Neural progenitor cell (in vitro differentiated cells): ENCODE measurements at regions not wholly inside any gene's neighbourhood (a gene's known extent, or its start where the extent isn't known, plus 50 kb on each side); places are given as distances from the start of the nearest gene placed in this dataset.

Source experiments
- DNase-seq: peaks from one replicate; pipeline ENCODE4 v3.0.0-alpha.2; 2016; ENCODE audit warnings: low spot score
- H2AFZ ChIP-seq: fragments of 200-600 bp; sonication (generic); replicated peaks from 2 replicates; pipeline ENCODE4 v1.6.1; 2016; ENCODE audit warnings: antibody characterized with exemption
- H3F3A ChIP-seq: fragments of 200-600 bp; sonication (generic); 2 replicates; pipeline ENCODE4 v1.6.1; 2016; ENCODE audit warnings: antibody characterized with exemption, low read depth
- H3K27ac ChIP-seq: fragments of 200-600 bp; sonication (generic); 2 replicates; pipeline ENCODE4 v1.5.1; 2016; ENCODE audit warnings: mild to moderate bottlenecking
- H3K27me3 ChIP-seq: fragments of 200-600 bp; sonication (generic); 2 replicates; pipeline ENCODE4 v1.6.1; 2016; ENCODE audit warnings: mild to moderate bottlenecking, moderate library complexity
- H3K36me3 ChIP-seq: fragments of 200-600 bp; sonication (generic); 2 replicates; pipeline ENCODE4 v1.5.1; 2016
- H3K4me1 ChIP-seq: fragments of 200-600 bp; sonication (generic); 2 replicates; pipeline ENCODE4 v1.6.1; 2016; ENCODE audit warnings: mixed run types
- H3K4me2 ChIP-seq: fragments of 200-600 bp; sonication (generic); 2 replicates; pipeline ENCODE4 v1.6.1; 2016
- H3K4me3 ChIP-seq: fragments of 200-600 bp; sonication (generic); 2 replicates; pipeline ENCODE4 v1.5.1; 2016
- H3K79me2 ChIP-seq: fragments of 200-600 bp; sonication (generic); 2 replicates; pipeline ENCODE4 v1.6.1; 2016; ENCODE audit warnings: low read depth
- H3K9ac ChIP-seq: fragments of 200-600 bp; sonication (generic); 2 replicates; pipeline ENCODE4 v1.6.1; 2016
- H3K9me3 ChIP-seq: fragments of 200-600 bp; sonication (generic); 2 replicates; pipeline ENCODE4 v1.5.1; 2016; ENCODE audit warnings: low read depth
- H4K20me1 ChIP-seq: fragments of 200-600 bp; sonication (generic); 2 replicates; pipeline ENCODE4 v1.6.1; 2016; ENCODE audit warnings: low read depth
- H3K27ac Mint-ChIP-seq: 3 replicates; pipeline ENCODE4 v1.8.0; 2021; ENCODE audit warnings: mixed read lengths
- H3K27me3 Mint-ChIP-seq: 2 replicates; pipeline ENCODE4 v1.8.0; 2022; ENCODE audit warnings: low read depth, mild to moderate bottlenecking, inconsistent platforms, moderate library complexity, mixed read lengths; ENCODE audit not compliant: insufficient read depth
- H3K36me3 Mint-ChIP-seq: 3 replicates; pipeline ENCODE4 v1.8.0; 2021; ENCODE audit warnings: mixed read lengths
- H3K4me1 Mint-ChIP-seq: 3 replicates; pipeline ENCODE4 v1.8.0; 2021; ENCODE audit warnings: mixed read lengths
- H3K4me3 Mint-ChIP-seq: 3 replicates; pipeline ENCODE4 v1.8.0; 2021; ENCODE audit warnings: mild to moderate bottlenecking, moderate library complexity, mixed read lengths
- H3K9me3 Mint-ChIP-seq: 3 replicates; pipeline ENCODE4 v1.8.0; 2020; ENCODE audit warnings: mixed read lengths
- EZH2 ChIP-seq: fragments of 200-600 bp; sonication (generic); IDR thresholded peaks from 2 replicates; pipeline ENCODE4 v1.6.1; 2017; ENCODE audit warnings: antibody characterized with exemption, mild to moderate bottlenecking, moderate library complexity
- EZH2phosphoT487 ChIP-seq: fragments of 200-600 bp; sonication (generic); IDR thresholded peaks from 2 replicates; pipeline ENCODE4 v1.6.1; 2017; ENCODE audit warnings: antibody characterized with exemption
- TF ChIP-seq, protein P1 (sequence below): fragments of 200-600 bp; sonication (generic); IDR thresholded peaks from 2 replicates; pipeline ENCODE4 v1.5.1; 2017; ENCODE audit warnings: antibody characterized with exemption, mild to moderate bottlenecking

- peaks cover 12% of the 10 kb centered on the region for H3F3A ChIP-seq
- peaks cover 4% of the 10 kb centered on the region for H3K9me3 Mint-ChIP-seq
- H3K4me1 ChIP-seq = peaks cover 18% of the 10 kb centered on the region
- H2AFZ ChIP-seq = no peak overlapping the region
- peaks cover 2% of the 10 kb centered on the region for H3K36me3 Mint-ChIP-seq
- no peak overlapping the region for H3K27ac ChIP-seq
- H3K79me2 ChIP-seq = no peaks in the 10 kb centered on the region
- H3K9me3 ChIP-seq = no peaks in the 10 kb centered on the region
- H3K4me2 ChIP-seq = no peak overlapping the region
- H3K4me3 ChIP-seq = no peak overlapping the region
- DNase-seq = no peak
- H3K4me3 Mint-ChIP-seq = no peak overlapping the region
- TF ChIP-seq EZH2 (no peak), EZH2phosphoT487 (no peak)
- TF ChIP-seq, protein P1, sequence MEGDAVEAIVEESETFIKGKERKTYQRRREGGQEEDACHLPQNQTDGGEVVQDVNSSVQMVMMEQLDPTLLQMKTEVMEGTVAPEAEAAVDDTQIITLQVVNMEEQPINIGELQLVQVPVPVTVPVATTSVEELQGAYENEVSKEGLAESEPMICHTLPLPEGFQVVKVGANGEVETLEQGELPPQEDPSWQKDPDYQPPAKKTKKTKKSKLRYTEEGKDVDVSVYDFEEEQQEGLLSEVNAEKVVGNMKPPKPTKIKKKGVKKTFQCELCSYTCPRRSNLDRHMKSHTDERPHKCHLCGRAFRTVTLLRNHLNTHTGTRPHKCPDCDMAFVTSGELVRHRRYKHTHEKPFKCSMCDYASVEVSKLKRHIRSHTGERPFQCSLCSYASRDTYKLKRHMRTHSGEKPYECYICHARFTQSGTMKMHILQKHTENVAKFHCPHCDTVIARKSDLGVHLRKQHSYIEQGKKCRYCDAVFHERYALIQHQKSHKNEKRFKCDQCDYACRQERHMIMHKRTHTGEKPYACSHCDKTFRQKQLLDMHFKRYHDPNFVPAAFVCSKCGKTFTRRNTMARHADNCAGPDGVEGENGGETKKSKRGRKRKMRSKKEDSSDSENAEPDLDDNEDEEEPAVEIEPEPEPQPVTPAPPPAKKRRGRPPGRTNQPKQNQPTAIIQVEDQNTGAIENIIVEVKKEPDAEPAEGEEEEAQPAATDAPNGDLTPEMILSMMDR = no peak
- no peak overlapping the region for H3K9ac ChIP-seq
- H3K27me3 Mint-ChIP-seq = peaks cover 2% of the 10 kb centered on the region
- H3K27me3 ChIP-seq = no peaks in the 10 kb centered on the region
- H4K20me1 ChIP-seq = no peaks in the 10 kb centered on the region
- no peak overlapping the region for H3K27ac Mint-ChIP-seq
- H3K4me1 Mint-ChIP-seq = peaks cover 7% of the 10 kb centered on the region
- H3K36me3 ChIP-seq = no peaks in the 10 kb centered on the region
Measured at GRCh38 chr18:61690418-61691138, 202.2 kb downstream of the RNF152 start.

GRCh38 chr18:61687317-61687716 is 205.5 kb downstream of the RNF152 start:
- H3K9me3 Mint-ChIP-seq = peaks cover 5% of the 10 kb centered on the region
- H3K27me3 ChIP-seq = no peaks in the 10 kb centered on the region
- H3K36me3 Mint-ChIP-seq = peaks cover 2% of the 10 kb centered on the region
- no peak overlapping the region for H3K9ac ChIP-seq
- no peak for DNase-seq
- no peak overlapping the region for H3K27ac ChIP-seq
- H3K36me3 ChIP-seq = no peaks in the 10 kb centered on the region
- peaks cover 12% of the 10 kb centered on the region for H3K4me1 ChIP-seq
- no peak overlapping the region for H3K4me3 Mint-ChIP-seq
- H3K27me3 Mint-ChIP-seq = peaks cover 2% of the 10 kb centered on the region
- peaks cover 6% of the 10 kb centered on the region for H3F3A ChIP-seq
- no peak overlapping the region for H3K4me3 ChIP-seq
- no peaks in the 10 kb centered on the region for H3K79me2 ChIP-seq
- TF ChIP-seq EZH2phosphoT487 (no peak), EZH2 (no peak)
- TF ChIP-seq, protein P1 = no peak
- H3K9me3 ChIP-seq = no peaks in the 10 kb centered on the region
- no peak overlapping the region for H3K4me2 ChIP-seq
- H3K27ac Mint-ChIP-seq = no peak overlapping the region
- peaks cover 7% of the 10 kb centered on the region for H3K4me1 Mint-ChIP-seq
- no peak overlapping the region for H2AFZ ChIP-seq
- no peaks in the 10 kb centered on the region for H4K20me1 ChIP-seq

GRCh38 chr18:61683856-61684255 is 209.0 kb downstream of the RNF152 start:
- Mint-ChIP-seq H3K4me3 (no peak overlapping the region), H3K9me3 (peaks cover 21% of the 10 kb centered on the region), H3K36me3 (peaks cover 5% of the 10 kb centered on the region), H3K27me3 (peaks cover 2% of the 10 kb centered on the region), H3K4me1 (peaks cover 7% of the 10 kb centered on the region), H3K27ac (no peak overlapping the region)
- Histone ChIP-seq H3K4me3 (no peak overlapping the region), H3K9ac (no peak overlapping the region), H2AFZ (no peak overlapping the region), H3K4me1 (no peaks in the 10 kb centered on the region), H3K27me3 (no peaks in the 10 kb centered on the region), H3K4me2 (no peak overlapping the region), H3K9me3 (peaks cover 10% of the 10 kb centered on the region), H3F3A (no peaks in the 10 kb centered on the region), H3K79me2 (no peaks in the 10 kb centered on the region), H3K27ac (no peak overlapping the region), H3K36me3 (no peaks in the 10 kb centered on the region), H4K20me1 (no peaks in the 10 kb centered on the region)
- DNase-seq = no peak
- no peak for TF ChIP-seq EZH2
- TF ChIP-seq EZH2phosphoT487 = no peak

DNA sequence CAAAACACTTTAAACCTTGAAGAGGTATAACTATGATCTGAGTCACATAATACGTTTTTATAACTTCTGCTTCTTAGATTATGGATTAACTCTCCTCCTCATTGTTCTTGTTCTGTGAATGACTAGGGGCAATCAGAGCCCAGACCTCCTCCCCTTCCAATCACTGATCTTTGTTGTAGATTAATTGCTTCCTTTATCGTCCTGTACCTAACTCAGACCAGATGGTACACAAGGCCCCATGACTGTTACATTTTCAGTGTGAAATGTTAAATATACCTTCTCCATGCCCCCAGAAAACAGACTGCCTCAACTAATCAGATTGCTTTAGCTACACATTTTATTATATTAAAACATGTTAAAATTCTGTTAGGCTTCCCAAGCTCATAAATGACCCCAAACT is 211.7 kb downstream of the RNF152 start:
- Histone ChIP-seq H3K36me3 (no peaks in the 10 kb centered on the region), H3K79me2 (no peaks in the 10 kb centered on the region), H3K9me3 (peaks cover 10% of the 10 kb centered on the region), H3K4me3 (no peak overlapping the region), H3K9ac (no peak overlapping the region), H4K20me1 (no peaks in the 10 kb centered on the region), H3K27me3 (no peaks in the 10 kb centered on the region), H3F3A (no peaks in the 10 kb centered on the region), H3K4me1 (no peaks in the 10 kb centered on the region), H2AFZ (no peak overlapping the region), H3K4me2 (no peak overlapping the region), H3K27ac (no peak overlapping the region)
- Mint-ChIP-seq H3K36me3 (peaks cover 9% of the 10 kb centered on the region), H3K4me1 (peaks cover 4% of the 10 kb centered on the region), H3K4me3 (no peak overlapping the region), H3K9me3 (peaks cover 27% of the 10 kb centered on the region), H3K27ac (no peak overlapping the region), H3K27me3 (no peaks in the 10 kb centered on the region)
- no peak for TF ChIP-seq EZH2
- TF ChIP-seq EZH2phosphoT487 = no peak
- TF ChIP-seq, protein P1 = no peak
- DNase-seq = no peak
